Chondrocyte (in vitro differentiated cells): ENCODE measurements at regions not wholly inside any gene's neighbourhood (a gene's known extent, or its start where the extent isn't known, plus 50 kb on each side); places are given as distances from the start of the nearest gene placed in this dataset.

Experiments
- DNase-seq: peaks from one replicate; pipeline ENCODE4 v3.0.0; 2021; ENCODE audit warnings: mixed read lengths, low spot score
- H3K27ac Mint-ChIP-seq: one replicate; pipeline ENCODE4 v1.8.0; 2021; ENCODE audit warnings: mild to moderate bottlenecking, moderate library complexity, mixed read lengths; ENCODE audit not compliant: unreplicated experiment
- H3K27me3 Mint-ChIP-seq: 2 replicates; pipeline ENCODE4 v1.8.0; 2021; ENCODE audit warnings: low read depth, mixed read lengths
- H3K36me3 Mint-ChIP-seq: 2 replicates; pipeline ENCODE4 v1.8.0; 2021; ENCODE audit warnings: low read depth, mixed read lengths
- H3K4me1 Mint-ChIP-seq: 2 replicates; pipeline ENCODE4 v1.8.0; 2021; ENCODE audit warnings: low read depth, mild to moderate bottlenecking, mixed read lengths
- H3K4me3 Mint-ChIP-seq: one replicate; pipeline ENCODE4 v1.8.0; 2021; ENCODE audit warnings: mild to moderate bottlenecking, moderate library complexity, mixed read lengths; ENCODE audit not compliant: unreplicated experiment
- H3K9me3 Mint-ChIP-seq: 2 replicates; pipeline ENCODE4 v1.8.0; 2021; ENCODE audit warnings: low read depth, mixed read lengths
- CTCF ChIP-seq: fragments of 200-600 bp; sonication (generic); IDR thresholded peaks from 2 replicates; pipeline ENCODE4 v1.5.0; 2021; ENCODE audit warnings: antibody characterized with exemption, mild to moderate bottlenecking, moderate library complexity

- no peak for DNase-seq
Observed at GRCh38 chr17:73934696-73935095, 268.8 kb upstream of the RPL38 start.

GRCh38 chr17:73936908-73937627 is 266.4 kb upstream of the RPL38 start:
- Mint-ChIP-seq H3K9me3 (no peaks in the 10 kb centered on the region), H3K27me3 (peaks cover 22% of the 10 kb centered on the region), H3K27ac (no peak overlapping the region), H3K4me1 (peaks cover 6% of the 10 kb centered on the region), H3K36me3 (no peaks in the 10 kb centered on the region), H3K4me3 (no peak overlapping the region)
- DNase-seq: no peak
- no peak for TF ChIP-seq CTCF

More at GRCh38 chr17:73934696-73935095, 268.8 kb upstream of the RPL38 start:
- Mint-ChIP-seq H3K27ac (no peak overlapping the region), H3K36me3 (no peaks in the 10 kb centered on the region), H3K27me3 (peaks cover 6% of the 10 kb centered on the region), H3K4me3 (no peak overlapping the region), H3K4me1 (peaks cover 6% of the 10 kb centered on the region), H3K9me3 (no peaks in the 10 kb centered on the region)
- TF ChIP-seq CTCF: no peak

GRCh38 chr17:73938706-73939105 is 264.8 kb upstream of the RPL38 start:
- Mint-ChIP-seq H3K4me3 (no peak overlapping the region), H3K36me3 (no peaks in the 10 kb centered on the region), H3K4me1 (peaks cover 6% of the 10 kb centered on the region), H3K27ac (no peak overlapping the region), H3K27me3 (peaks cover 26% of the 10 kb centered on the region), H3K9me3 (no peaks in the 10 kb centered on the region)
- no peak for DNase-seq
- no peak for TF ChIP-seq CTCF

GRCh38 chr17:73939806-73940205 is 263.7 kb upstream of the RPL38 start:
- Mint-ChIP-seq H3K27ac (no peak overlapping the region), H3K4me1 (no peaks in the 10 kb centered on the region), H3K4me3 (no peak overlapping the region), H3K36me3 (no peaks in the 10 kb centered on the region), H3K9me3 (no peaks in the 10 kb centered on the region), H3K27me3 (peaks cover 34% of the 10 kb centered on the region)
- no peak for DNase-seq
- no peak for TF ChIP-seq CTCF

GRCh38 chr17:73940511-73940910 is 263.0 kb upstream of the RPL38 start:
- no peak for TF ChIP-seq CTCF
- Mint-ChIP-seq H3K4me3 (no peak overlapping the region), H3K4me1 (no peaks in the 10 kb centered on the region), H3K36me3 (no peaks in the 10 kb centered on the region), H3K9me3 (no peaks in the 10 kb centered on the region), H3K27me3 (peaks cover 41% of the 10 kb centered on the region), H3K27ac (no peak overlapping the region)
- DNase-seq: no peak
